GM18861 (cell line): ENCODE measurements at regions not wholly inside any gene's neighbourhood (a gene's known extent, or its start where the extent isn't known, plus 50 kb on each side); places are given as distances from the start of the nearest gene placed in this dataset.
"Not testable (repeated sequence)": the region's sequence is repeated elsewhere in the genome, so short reads cannot be mapped to it uniquely, and the experiment has no call there.

Experiments
- ATAC-seq: cut with Tn5 transposase; IDR thresholded peaks from one replicate; pipeline ENCODE4 v1.9.1; 2021; ENCODE audit not compliant: unreplicated experiment

- no peak for ATAC-seq
These were observed 395.9 kb downstream of the GPAT3 start for GRCh38 chr4:83931659-83932438.

- ATAC-seq, result no peak
These were observed 393.6 kb downstream of the GPAT3 start for GRCh38 chr4:83929550-83929949.

- no peak for ATAC-seq
These were observed 391.0 kb downstream of the GPAT3 start for GRCh38 chr4:83926950-83927349.

- no peak for ATAC-seq
These were observed 387.4 kb downstream of the GPAT3 start for GRCh38 chr4:83923341-83923740.

- ATAC-seq, result no peak
These were observed 386.5 kb downstream of the GPAT3 start for GRCh38 chr4:83922402-83922801.

- no peak for ATAC-seq
These were observed 385.2 kb downstream of the GPAT3 start for GRCh38 chr4:83921124-83921523.

- ATAC-seq, result no peak
These were observed 384.5 kb downstream of the GPAT3 start for GRCh38 chr4:83920375-83920774.

GRCh38 chr4:83917572-83917971 is 381.7 kb downstream of the GPAT3 start:
- no peak for ATAC-seq

GRCh38 chr4:83910693-83911092 is 374.8 kb downstream of the GPAT3 start:
- ATAC-seq, result no peak

GRCh38 chr4:83906561-83906960 is 370.7 kb downstream of the GPAT3 start:
- ATAC-seq, result no peak

GRCh38 chr4:83905952-83906351 is 370.0 kb downstream of the GPAT3 start:
- no peak for ATAC-seq

GRCh38 chr4:83903740-83904139 is 367.8 kb downstream of the GPAT3 start:
- ATAC-seq, result not testable (repeated sequence)

GRCh38 chr4:83894831-83895230 is 358.9 kb downstream of the GPAT3 start:
- ATAC-seq, result no peak

GRCh38 chr4:83890816-83891215 is 354.9 kb downstream of the GPAT3 start:
- no peak for ATAC-seq

- no peak for ATAC-seq
These were observed 354.3 kb downstream of the GPAT3 start for GRCh38 chr4:83890231-83890630.

GRCh38 chr4:83889802-83890201 is 353.9 kb downstream of the GPAT3 start:
- no peak for ATAC-seq

GRCh38 chr4:83885256-83886182 is 349.6 kb downstream of the GPAT3 start:
- no peak for ATAC-seq

GRCh38 chr4:83876047-83876446 is 340.1 kb downstream of the GPAT3 start:
- ATAC-seq, result no peak

- no peak for ATAC-seq
These were observed 339.5 kb downstream of the GPAT3 start for GRCh38 chr4:83875437-83875836.

GRCh38 chr4:83873996-83874395 is 338.1 kb downstream of the GPAT3 start:
- ATAC-seq, result no peak

GRCh38 chr4:83870328-83870950 is 334.5 kb downstream of the GPAT3 start:
- no peak for ATAC-seq
